ENCODE measurements at regions not wholly inside any gene's neighbourhood (a gene's known extent, or its start where the extent isn't known, plus 50 kb on each side); places are given as distances from the start of the nearest gene placed in this dataset.

- Histone ChIP-seq H3K9me3 (replicated peaks; ENCODE audit: low read length) (no peaks in the 10 kb centered on the region), H3K9ac (ENCODE audit: low read depth, low read length) (no peak overlapping the region), H3K36me3 (ENCODE audit: insufficient read depth, low read length) (no peaks in the 10 kb centered on the region), H3K27me3 (ENCODE audit: control insufficient read depth, insufficient read depth, low read length) (no peaks in the 10 kb centered on the region), H3K4me3 (ENCODE audit: low read length) (no peak overlapping the region), H3K4me2 (ENCODE audit: low read length) (no peak overlapping the region), H3K4me1 (ENCODE audit: control insufficient read depth, insufficient read depth, low read length) (no peaks in the 10 kb centered on the region)
Observed at GRCh38 chr15:39447881-39448280, 133.0 kb upstream of the THBS1 start.

DNA sequence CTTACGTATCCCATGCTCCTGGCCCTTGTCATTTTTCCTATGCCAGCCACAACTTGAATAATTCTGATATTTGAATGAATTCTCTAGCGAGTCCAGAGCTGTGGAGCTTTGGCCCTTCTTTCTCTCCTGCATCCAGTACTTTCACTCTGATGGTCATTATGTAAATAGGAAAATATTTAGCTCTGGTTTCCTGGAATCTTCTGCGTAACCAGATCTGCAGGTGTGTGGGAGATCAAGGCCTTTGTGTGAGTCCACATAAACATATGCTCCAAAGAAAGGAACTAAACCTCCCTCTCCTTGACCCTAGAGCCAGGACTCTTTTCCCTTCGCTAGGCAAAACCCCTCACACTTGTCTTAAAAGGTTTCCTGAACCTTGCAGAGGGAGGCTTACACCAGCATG lies 132.5 kb upstream of the THBS1 start:
- no peaks in the 10 kb centered on the region for H3K36me3 ChIP-seq (ENCODE audit: insufficient read depth, low read length)
- H3K27me3 ChIP-seq (ENCODE audit: control insufficient read depth, insufficient read depth, low read length), result no peaks in the 10 kb centered on the region

DNA sequence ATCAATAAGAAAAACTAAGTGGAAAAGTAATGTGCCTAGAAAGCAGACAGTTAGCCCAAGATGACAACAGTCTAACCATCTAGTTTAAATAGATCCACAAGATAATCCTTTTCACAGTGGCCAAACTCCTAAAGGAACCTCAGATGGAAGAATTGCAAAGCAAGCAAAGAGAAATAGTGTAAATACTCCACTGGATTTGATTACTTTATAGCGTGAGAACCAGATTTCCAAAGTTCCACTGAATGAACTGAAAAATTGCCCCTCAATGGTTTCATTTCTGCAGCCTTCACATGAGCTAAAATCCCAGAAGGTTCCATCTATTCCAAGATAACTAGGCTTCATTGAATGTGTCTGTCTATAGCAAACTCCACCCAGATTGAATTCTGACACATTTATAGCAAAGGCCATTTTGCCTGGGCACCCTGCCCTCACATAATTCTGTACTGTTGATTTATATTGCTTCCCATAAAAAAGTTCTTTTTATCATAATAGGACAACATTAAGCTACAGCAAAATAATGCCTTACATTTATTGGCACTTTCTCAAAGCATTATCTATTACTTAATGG lies 129.7 kb upstream of the THBS1 start:
- Histone ChIP-seq H3K4me2 (ENCODE audit: low read length) (no peak overlapping the region), H3K27me3 (ENCODE audit: control insufficient read depth, insufficient read depth, low read length) (no peaks in the 10 kb centered on the region), H3K36me3 (ENCODE audit: insufficient read depth, low read length) (no peaks in the 10 kb centered on the region), H3K4me3 (ENCODE audit: low read length) (no peak overlapping the region), H3K9me3 (replicated peaks; ENCODE audit: low read length) (no peaks in the 10 kb centered on the region), H3K9ac (ENCODE audit: low read depth, low read length) (no peak overlapping the region), H3K4me1 (ENCODE audit: control insufficient read depth, insufficient read depth, low read length) (peaks cover 26% of the 10 kb centered on the region)

More for the DNA sequence above, 132.5 kb upstream of the THBS1 start:
- Histone ChIP-seq H3K9me3 (replicated peaks; ENCODE audit: low read length) (no peaks in the 10 kb centered on the region), H3K9ac (ENCODE audit: low read depth, low read length) (no peak overlapping the region), H3K4me1 (ENCODE audit: control insufficient read depth, insufficient read depth, low read length) (peaks cover under 1% of the 10 kb centered on the region), H3K4me3 (ENCODE audit: low read length) (no peak overlapping the region), H3K4me2 (ENCODE audit: low read length) (no peak overlapping the region)

GRCh38 chr15:39451871-39452270 lies 129.0 kb upstream of the THBS1 start:
- Histone ChIP-seq H3K27me3 (ENCODE audit: control insufficient read depth, insufficient read depth, low read length) (no peaks in the 10 kb centered on the region), H3K4me3 (ENCODE audit: low read length) (no peak overlapping the region), H3K4me2 (ENCODE audit: low read length) (no peak overlapping the region), H3K36me3 (ENCODE audit: insufficient read depth, low read length) (no peaks in the 10 kb centered on the region), H3K4me1 (ENCODE audit: control insufficient read depth, insufficient read depth, low read length) (peaks cover 27% of the 10 kb centered on the region), H3K9me3 (replicated peaks; ENCODE audit: low read length) (no peaks in the 10 kb centered on the region), H3K9ac (ENCODE audit: low read depth, low read length) (no peak overlapping the region)

- H3K36me3 ChIP-seq (ENCODE audit: insufficient read depth, low read length), result no peaks in the 10 kb centered on the region
- H3K9me3 ChIP-seq (replicated peaks; ENCODE audit: low read length), result no peaks in the 10 kb centered on the region
- no peak overlapping the region for H3K4me2 ChIP-seq (ENCODE audit: low read length)
- H3K27me3 ChIP-seq (ENCODE audit: control insufficient read depth, insufficient read depth, low read length), result no peaks in the 10 kb centered on the region
- no peak overlapping the region for H3K9ac ChIP-seq (ENCODE audit: low read depth, low read length)
- H3K4me1 ChIP-seq (ENCODE audit: control insufficient read depth, insufficient read depth, low read length), result peaks cover 27% of the 10 kb centered on the region
- no peak overlapping the region for H3K4me3 ChIP-seq (ENCODE audit: low read length)
Observed at GRCh38 chr15:39453620-39454019, 127.3 kb upstream of the THBS1 start.

DNA sequence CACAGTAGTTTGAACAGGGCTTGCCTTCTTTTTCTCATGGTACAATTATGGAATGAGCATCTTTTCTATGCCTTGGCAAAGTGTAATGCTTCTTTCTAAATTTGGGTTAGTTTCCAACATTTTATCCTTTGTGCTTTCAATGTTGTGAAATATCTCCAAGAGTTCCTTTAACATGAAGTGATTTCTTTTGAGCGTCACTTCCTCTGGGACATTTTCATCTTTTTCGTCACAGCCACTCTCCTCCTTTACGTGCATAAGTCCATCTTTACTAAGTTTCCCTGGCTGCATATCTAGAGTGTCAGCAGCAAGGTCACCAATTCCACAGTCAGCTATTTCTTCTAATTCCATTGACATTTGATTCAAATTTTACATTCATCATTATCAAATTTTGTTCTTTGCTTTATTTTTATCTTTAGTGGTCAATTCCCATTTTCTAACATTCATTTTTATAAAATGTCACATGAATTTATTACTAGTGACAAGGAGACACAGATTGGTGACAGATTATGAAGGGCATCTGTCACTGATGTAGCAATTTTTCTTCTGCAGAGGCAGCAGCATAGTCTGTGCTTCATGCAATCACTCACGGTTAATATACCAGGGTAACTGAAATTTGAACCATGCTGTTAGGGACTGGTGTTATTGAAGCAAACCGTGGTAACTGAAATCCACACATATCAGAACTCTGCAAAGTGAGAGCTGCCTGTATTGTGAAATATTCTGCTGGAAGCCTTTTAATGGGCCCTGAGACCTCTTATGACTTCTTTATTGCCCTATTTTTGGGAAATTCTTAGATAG lies 126.5 kb upstream of the THBS1 start:
- Histone ChIP-seq H3K4me2 (ENCODE audit: low read length) (no peak overlapping the region), H3K4me1 (ENCODE audit: control insufficient read depth, insufficient read depth, low read length) (peaks cover 27% of the 10 kb centered on the region), H3K9me3 (replicated peaks; ENCODE audit: low read length) (no peaks in the 10 kb centered on the region), H3K4me3 (ENCODE audit: low read length) (no peak overlapping the region), H3K27me3 (ENCODE audit: control insufficient read depth, insufficient read depth, low read length) (no peaks in the 10 kb centered on the region), H3K9ac (ENCODE audit: low read depth, low read length) (peak overlapping the region; percentile 22), H3K36me3 (ENCODE audit: insufficient read depth, low read length) (no peaks in the 10 kb centered on the region)

GRCh38 chr15:39455471-39455991 lies 125.3 kb upstream of the THBS1 start:
- Histone ChIP-seq H3K4me1 (ENCODE audit: control insufficient read depth, insufficient read depth, low read length) (peaks cover 27% of the 10 kb centered on the region), H3K9ac (ENCODE audit: low read depth, low read length) (no peak overlapping the region), H3K4me3 (ENCODE audit: low read length) (no peak overlapping the region), H3K27me3 (ENCODE audit: control insufficient read depth, insufficient read depth, low read length) (no peaks in the 10 kb centered on the region), H3K9me3 (replicated peaks; ENCODE audit: low read length) (no peaks in the 10 kb centered on the region), H3K36me3 (ENCODE audit: insufficient read depth, low read length) (no peaks in the 10 kb centered on the region), H3K4me2 (ENCODE audit: low read length) (no peak overlapping the region)

DNA sequence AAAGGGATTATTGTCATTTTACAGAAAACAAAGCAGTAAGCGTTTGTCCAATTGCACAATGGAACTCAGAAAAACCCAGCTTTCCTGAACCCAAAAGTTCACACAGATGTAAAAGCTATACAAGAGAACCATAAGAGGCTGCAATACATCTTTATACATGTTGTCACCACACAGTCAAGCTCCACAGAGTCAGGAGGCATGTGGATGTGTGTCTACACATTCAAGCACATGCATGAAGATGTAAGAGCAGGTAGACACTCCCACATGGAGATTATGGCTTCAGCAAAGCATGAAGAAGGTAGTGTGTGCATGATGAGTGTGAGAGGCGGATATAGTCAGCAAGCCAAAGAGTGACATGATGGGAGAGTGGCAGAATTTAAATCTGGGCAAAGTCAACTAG lies 124.7 kb upstream of the THBS1 start:
- H3K9me3 ChIP-seq (replicated peaks; ENCODE audit: low read length), result no peaks in the 10 kb centered on the region
- H3K27me3 ChIP-seq (ENCODE audit: control insufficient read depth, insufficient read depth, low read length), result no peaks in the 10 kb centered on the region
- H3K4me2 ChIP-seq (ENCODE audit: low read length), result no peak overlapping the region
- H3K4me1 ChIP-seq (ENCODE audit: control insufficient read depth, insufficient read depth, low read length), result peaks cover 27% of the 10 kb centered on the region
- no peak overlapping the region for H3K9ac ChIP-seq (ENCODE audit: low read depth, low read length)
- no peaks in the 10 kb centered on the region for H3K36me3 ChIP-seq (ENCODE audit: insufficient read depth, low read length)
- no peak overlapping the region for H3K4me3 ChIP-seq (ENCODE audit: low read length)

DNA sequence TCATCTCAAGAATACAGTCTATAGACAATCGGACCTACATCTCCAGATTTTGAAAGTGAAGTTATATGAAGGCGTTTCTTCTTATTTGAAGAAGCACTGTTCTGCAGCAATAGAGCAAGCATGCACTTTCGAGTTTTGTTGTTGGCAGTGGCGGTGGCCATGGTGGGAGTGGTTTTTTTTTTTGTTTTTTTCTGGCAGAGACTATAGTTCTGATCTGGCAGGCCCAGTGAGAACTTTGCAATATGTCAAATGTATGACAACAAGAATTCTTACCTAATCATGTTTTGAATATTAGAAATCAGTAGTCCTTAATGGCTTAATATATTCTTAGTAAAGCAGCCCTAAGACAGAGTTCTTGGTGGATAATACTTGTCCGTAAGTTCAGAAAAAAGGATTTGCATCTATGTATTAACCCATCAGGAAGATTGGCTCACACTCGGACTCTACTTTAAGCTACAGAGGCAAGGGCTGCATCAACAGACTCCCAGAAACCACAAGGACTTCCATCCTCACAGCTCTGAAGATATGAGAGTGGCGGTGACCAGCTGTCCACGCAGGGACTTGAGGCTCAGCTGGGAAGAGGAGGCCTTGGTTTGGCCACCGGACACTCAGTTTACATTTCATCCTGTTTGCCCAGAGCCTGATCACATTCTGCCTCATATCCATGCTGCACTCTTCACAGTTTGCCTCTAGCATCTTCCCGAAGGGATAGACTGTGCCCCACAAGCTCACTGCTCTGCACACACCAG lies 124.1 kb upstream of the THBS1 start:
- no peaks in the 10 kb centered on the region for H3K36me3 ChIP-seq (ENCODE audit: insufficient read depth, low read length)
- H3K9ac ChIP-seq (ENCODE audit: low read depth, low read length), result no peak overlapping the region
- H3K9me3 ChIP-seq (replicated peaks; ENCODE audit: low read length), result no peaks in the 10 kb centered on the region
- no peaks in the 10 kb centered on the region for H3K27me3 ChIP-seq (ENCODE audit: control insufficient read depth, insufficient read depth, low read length)
- H3K4me1 ChIP-seq (ENCODE audit: control insufficient read depth, insufficient read depth, low read length), result peaks cover 32% of the 10 kb centered on the region
- no peak overlapping the region for H3K4me2 ChIP-seq (ENCODE audit: low read length)
- no peak overlapping the region for H3K4me3 ChIP-seq (ENCODE audit: low read length)

DNA sequence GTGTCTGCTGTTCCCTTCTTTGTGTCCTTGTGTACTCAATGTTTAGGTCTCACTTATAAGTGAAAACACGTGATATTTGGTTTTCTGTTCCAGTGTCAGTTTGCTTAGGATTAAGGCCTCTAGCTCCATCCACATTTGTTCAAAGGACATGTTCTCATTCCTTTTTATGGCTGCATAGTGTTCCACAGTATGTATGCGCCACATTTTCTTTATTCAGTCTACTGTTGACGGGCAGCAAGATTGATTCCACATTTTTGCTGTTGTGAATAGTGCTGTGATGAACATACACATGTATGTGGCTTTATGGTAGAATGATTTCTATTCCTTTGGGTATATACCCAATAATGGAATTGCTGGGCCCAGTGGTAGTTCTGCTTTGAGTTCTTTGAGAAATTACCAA lies 122.7 kb upstream of the THBS1 start:
- Histone ChIP-seq H3K9me3 (replicated peaks; ENCODE audit: low read length) (no peaks in the 10 kb centered on the region), H3K36me3 (ENCODE audit: insufficient read depth, low read length) (no peaks in the 10 kb centered on the region), H3K4me2 (ENCODE audit: low read length) (no peak overlapping the region), H3K27me3 (ENCODE audit: control insufficient read depth, insufficient read depth, low read length) (no peaks in the 10 kb centered on the region), H3K4me3 (ENCODE audit: low read length) (no peak overlapping the region), H3K4me1 (ENCODE audit: control insufficient read depth, insufficient read depth, low read length) (peaks cover 46% of the 10 kb centered on the region), H3K9ac (ENCODE audit: low read depth, low read length) (no peak overlapping the region)

GRCh38 chr15:39459548-39459947 lies 121.3 kb upstream of the THBS1 start:
- no peaks in the 10 kb centered on the region for H3K27me3 ChIP-seq (ENCODE audit: control insufficient read depth, insufficient read depth, low read length)
- no peak overlapping the region for H3K9ac ChIP-seq (ENCODE audit: low read depth, low read length)
- H3K4me1 ChIP-seq (ENCODE audit: control insufficient read depth, insufficient read depth, low read length), result peaks cover 40% of the 10 kb centered on the region
- H3K4me2 ChIP-seq (ENCODE audit: low read length), result no peak overlapping the region
- no peak overlapping the region for H3K4me3 ChIP-seq (ENCODE audit: low read length)
- H3K9me3 ChIP-seq (replicated peaks; ENCODE audit: low read length), result no peaks in the 10 kb centered on the region
- H3K36me3 ChIP-seq (ENCODE audit: insufficient read depth, low read length), result no peaks in the 10 kb centered on the region

All from skeletal muscle satellite cell (primary cell).